Lung (tissue), 11 donors: ENCODE measurements at regions not wholly inside any gene's neighbourhood (a gene's known extent, or its start where the extent isn't known, plus 50 kb on each side); places are given as distances from the start of the nearest gene placed in this dataset.

Source experiments
- ATAC-seq: fragments of 200-7000 bp; cut with Tn5 transposase; one replicate; pipeline ENCODE4 v1.9.1; 2020; ENCODE audit warnings: moderate number of reproducible peaks; ENCODE audit not compliant: insufficient read depth, low FRiP score
- DNase-seq, 3 donors: peaks; one replicate each; pipeline ENCODE4 v3.0.0-alpha.2; 2013 to 2017
- H3K27ac ChIP-seq, 2 donors: one replicate each; pipeline ENCODE4 v1.5.1; 2013; ENCODE audit warnings: mild to moderate bottlenecking in 2 of 2, moderate library complexity in 2 of 2, control low read depth in 1 of 2, inconsistent platforms in 1 of 2, low read depth in 1 of 2, low read length in 1 of 2
- H3K27me3 ChIP-seq, 3 donors: one replicate each; pipeline ENCODE4 v1.5.1; 2013; ENCODE audit warnings: low read length in 2 of 3; ENCODE audit not compliant: control insufficient read depth in 3 of 3, insufficient read depth in 3 of 3
- H3K36me3 ChIP-seq, 4 donors: one replicate each; pipeline ENCODE4 v1.5.1; 2013; ENCODE audit warnings: low read length in 4 of 4, mild to moderate bottlenecking in 1 of 4, moderate library complexity in 1 of 4; ENCODE audit not compliant: control insufficient read depth in 4 of 4, insufficient read depth in 4 of 4
- H3K4me1 ChIP-seq, 5 donors: one replicate each; pipeline ENCODE4 v1.5.1; 2013; ENCODE audit warnings: low read length in 5 of 5, mild to moderate bottlenecking in 2 of 5, moderate library complexity in 1 of 5; ENCODE audit not compliant: control insufficient read depth in 5 of 5, insufficient read depth in 5 of 5
- H3K4me3 ChIP-seq: one replicate; pipeline ENCODE4 v1.5.1; 2013; ENCODE audit warnings: mild to moderate bottlenecking, control low read depth, moderate library complexity
- H3K9ac ChIP-seq, 2 donors: one replicate each; pipeline ENCODE4 v1.5.1; 2013; ENCODE audit warnings: low read length in 2 of 2, control low read depth in 1 of 2; ENCODE audit not compliant: insufficient read depth in 1 of 2
- H3K9me3 ChIP-seq, 4 donors: one replicate each; pipeline ENCODE4 v1.5.1; 2013; ENCODE audit warnings: low read length in 3 of 4, mild to moderate bottlenecking in 1 of 4, moderate library complexity in 1 of 4; ENCODE audit not compliant: control insufficient read depth in 4 of 4, insufficient read depth in 3 of 4
- CTCF ChIP-seq: IDR thresholded peaks from 2 replicates; pipeline ENCODE4 v1.5.1; 2012; ENCODE audit warnings: mild to moderate bottlenecking; ENCODE audit errors: control extremely low read depth, extremely low read depth
- WGBS, 2 donors: extraction: QIAGEN DNeasy Blood & Tissue Kit; methylation state at CpG; one replicate each; pipeline ENCODE4 v1.1.7; 2013; 5-methylcytosine and 5-hydroxymethylcytosine counted together
- donor health status: control.
- donor health status: control.
- donor health status: Bipolar disorder and iron deficiency.
- donor health status: healthy.
- donor health status: DM: yes; HTN: yes; CAD: no.

- H3K27me3 ChIP-seq = no peaks in the 10 kb centered on the region
- H3K27ac ChIP-seq = no peak overlapping the region
- H3K36me3 ChIP-seq = no peaks in the 10 kb centered on the region
- no peak for TF ChIP-seq CTCF
- DNase-seq (no peak), ATAC-seq (no peak)
- H3K9ac ChIP-seq = no peak overlapping the region
- 86 to 93% methylated on average over 3 of the region's 3 CpGs for WGBS, 2 donors
- H3K4me3 ChIP-seq = no peak overlapping the region
- no peaks in the 10 kb centered on the region for H3K4me1 ChIP-seq
- no peaks in the 10 kb centered on the region for H3K9me3 ChIP-seq
Observed at GRCh38 chr3:110413266-110413665, 658.4 kb upstream of the NECTIN3 start.

- TF ChIP-seq CTCF = no peak
- DNase-seq (no peak), ATAC-seq (no peak)
- H3K27me3 ChIP-seq = no peaks in the 10 kb centered on the region
- no peaks in the 10 kb centered on the region for H3K9me3 ChIP-seq
- no peaks in the 10 kb centered on the region for H3K4me1 ChIP-seq
- H3K4me3 ChIP-seq = no peak overlapping the region
- H3K27ac ChIP-seq = no peak overlapping the region
- H3K9ac ChIP-seq = no peak overlapping the region
- no peaks in the 10 kb centered on the region for H3K36me3 ChIP-seq
- WGBS, 2 donors = 47 to 63% methylated on average over 4 of the region's 4 CpGs
Observed at GRCh38 chr3:110413807-110414748, 657.5 kb upstream of the NECTIN3 start.

- Histone ChIP-seq H3K4me1 (no peaks in the 10 kb centered on the region), H3K36me3 (no peaks in the 10 kb centered on the region), H3K4me3 (no peak overlapping the region), H3K9ac (no peak overlapping the region), H3K9me3 (no peaks in the 10 kb centered on the region), H3K27ac (no peak overlapping the region), H3K27me3 (no peaks in the 10 kb centered on the region)
- ATAC-seq (no peak), DNase-seq (no peak)
- no peak for TF ChIP-seq CTCF
- 84 to 92% methylated on average over 3 of the region's 3 CpGs for WGBS, 2 donors
Observed at GRCh38 chr3:110414855-110415254, 656.8 kb upstream of the NECTIN3 start.

- Histone ChIP-seq H3K9me3 (no peaks in the 10 kb centered on the region), H3K4me1 (no peaks in the 10 kb centered on the region), H3K27ac (no peak overlapping the region), H3K27me3 (no peaks in the 10 kb centered on the region), H3K36me3 (no peaks in the 10 kb centered on the region), H3K9ac (no peak overlapping the region), H3K4me3 (no peak overlapping the region)
- TF ChIP-seq CTCF = no peak
- DNase-seq (no peak), ATAC-seq (no peak)
- WGBS, 2 donors = 47 to 50% methylated on average over 2 of the region's 2 CpGs
Observed at GRCh38 chr3:110419096-110419495, 652.5 kb upstream of the NECTIN3 start.
